H9 (cell line): ENCODE measurements at regions not wholly inside any gene's neighbourhood (a gene's known extent, or its start where the extent isn't known, plus 50 kb on each side); places are given as distances from the start of the nearest gene placed in this dataset.

Experiments
- DNase-seq: peaks from one replicate; pipeline ENCODE4 v3.0.0-alpha.2; 2017
- H2AFZ ChIP-seq: one replicate; pipeline ENCODE4 v1.6.1; 2013; ENCODE audit warnings: mild to moderate bottlenecking, low read length, control low read depth, moderate library complexity
- H2AK5ac ChIP-seq: 2 replicates; pipeline ENCODE4 v1.6.1; 2013; ENCODE audit warnings: low read length, control low read depth, mixed read lengths; ENCODE audit not compliant: insufficient read length
- H2BK120ac ChIP-seq: one replicate; pipeline ENCODE4 v1.6.1; 2013; ENCODE audit warnings: low read depth, mild to moderate bottlenecking, low read length, control low read depth, inconsistent platforms; ENCODE audit not compliant: poor library complexity, severe bottlenecking
- H2BK12ac ChIP-seq: 2 replicates; pipeline ENCODE4 v1.6.1; 2013; ENCODE audit warnings: low read length, control low read depth, mixed read lengths, low read depth; ENCODE audit not compliant: insufficient read length
- H2BK15ac ChIP-seq: 2 replicates; pipeline ENCODE4 v1.6.1; 2013; ENCODE audit warnings: low read depth, low read length, control low read depth
- H2BK20ac ChIP-seq: one replicate; pipeline ENCODE4 v1.6.1; 2013; ENCODE audit warnings: low read depth, mild to moderate bottlenecking, low read length, control low read depth, inconsistent platforms; ENCODE audit not compliant: poor library complexity, severe bottlenecking
- H2BK5ac ChIP-seq: 2 replicates; pipeline ENCODE4 v1.6.1; 2013; ENCODE audit warnings: low read length, control low read depth, mixed read lengths; ENCODE audit not compliant: insufficient read length
- H3K14ac ChIP-seq: 2 replicates; pipeline ENCODE4 v1.6.1; 2013; ENCODE audit warnings: low read length, control low read depth; ENCODE audit not compliant: insufficient read depth
- H3K18ac ChIP-seq: 2 replicates; pipeline ENCODE4 v1.6.1; 2013; ENCODE audit warnings: low read depth, mild to moderate bottlenecking, mixed read lengths, low read length, control low read depth; ENCODE audit not compliant: insufficient read length
- H3K23ac ChIP-seq: 2 replicates; pipeline ENCODE4 v1.6.1; 2013; ENCODE audit warnings: low read length, control low read depth, mixed read lengths, low read depth; ENCODE audit not compliant: insufficient read length
- H3K23me2 ChIP-seq: 2 replicates; pipeline ENCODE4 v1.6.1; 2013; ENCODE audit warnings: low read depth, mild to moderate bottlenecking, mixed read lengths, low read length, control low read depth; ENCODE audit not compliant: insufficient read length, poor library complexity, severe bottlenecking
- H3K27ac ChIP-seq: 2 replicates; pipeline ENCODE4 v1.5.1; 2013; ENCODE audit warnings: low read length, control low read depth, mixed read lengths, low read depth; ENCODE audit not compliant: insufficient read length
- H3K27me3 ChIP-seq: 2 replicates; pipeline ENCODE4 v1.6.1; 2013; ENCODE audit warnings: low read length, control low read depth, inconsistent platforms; ENCODE audit not compliant: insufficient read depth
- H3K4ac ChIP-seq: 2 replicates; pipeline ENCODE4 v1.6.1; 2013; ENCODE audit warnings: low read depth, mild to moderate bottlenecking, control low read depth, inconsistent platforms, low read length, moderate library complexity
- H3K4me1 ChIP-seq: 2 replicates; pipeline ENCODE4 v1.6.1; 2013; ENCODE audit warnings: low read length, control low read depth, inconsistent platforms; ENCODE audit not compliant: insufficient read depth
- H3K4me2 ChIP-seq: 2 replicates; pipeline ENCODE4 v1.6.1; 2013; ENCODE audit warnings: low read length, control low read depth, mixed read lengths; ENCODE audit not compliant: insufficient read length, insufficient read depth
- H3K56ac ChIP-seq: 2 replicates; pipeline ENCODE4 v1.6.1; 2013; ENCODE audit warnings: low read depth, mild to moderate bottlenecking, mixed read lengths, low read length, control low read depth; ENCODE audit not compliant: insufficient read length
- H3K79me1 ChIP-seq: 2 replicates; pipeline ENCODE4 v1.6.1; 2013; ENCODE audit warnings: low read depth, mild to moderate bottlenecking, moderate library complexity, low read length, control low read depth, inconsistent platforms; ENCODE audit not compliant: insufficient read depth, poor library complexity, severe bottlenecking
- H3K79me2 ChIP-seq: 2 replicates; pipeline ENCODE4 v1.6.1; 2013; ENCODE audit warnings: low read length, control low read depth, inconsistent platforms; ENCODE audit not compliant: insufficient read depth
- H3K9ac ChIP-seq: 2 replicates; pipeline ENCODE4 v1.6.1; 2013; ENCODE audit warnings: low read length, control low read depth, mixed read lengths; ENCODE audit not compliant: insufficient read length; ENCODE audit errors: extremely low read depth
- H3K9me3 ChIP-seq: one replicate; pipeline ENCODE4 v1.6.1; 2013; ENCODE audit warnings: low read depth, low read length, inconsistent platforms; ENCODE audit not compliant: control insufficient read depth
- H3T11ph ChIP-seq: one replicate; pipeline ENCODE4 v1.6.1; 2013; ENCODE audit warnings: mild to moderate bottlenecking, low read length, control low read depth, inconsistent platforms
- H4K20me1 ChIP-seq: one replicate; pipeline ENCODE4 v1.6.1; 2013; ENCODE audit not compliant: control insufficient read depth, insufficient read length, insufficient read depth
- H4K5ac ChIP-seq: 2 replicates; pipeline ENCODE4 v1.6.1; 2013; ENCODE audit warnings: low read depth, mild to moderate bottlenecking, mixed read lengths, low read length, control low read depth; ENCODE audit not compliant: insufficient read length
- H4K8ac ChIP-seq: replicated peaks from 2 replicates; pipeline ENCODE4 v1.6.1; 2013; ENCODE audit warnings: low read length, control low read depth, mixed read lengths, low read depth; ENCODE audit not compliant: insufficient read length
- H4K91ac ChIP-seq: 2 replicates; pipeline ENCODE4 v1.6.1; 2013; ENCODE audit warnings: low read depth, mild to moderate bottlenecking, moderate library complexity, mixed read lengths, low read length, control low read depth; ENCODE audit not compliant: insufficient read length
- H3K27ac Mint-ChIP-seq, 3 experiments: 2 replicates in 2 of 3; 3 replicates in 1 of 3; pipeline ENCODE4 v1.8.0; 2020 to 2021; ENCODE audit warnings: mixed read lengths in 3 of 3, mild to moderate bottlenecking in 1 of 3, moderate library complexity in 1 of 3
- H3K27me3 Mint-ChIP-seq: 2 replicates; pipeline ENCODE4 v1.8.0; 2021; ENCODE audit warnings: low read depth, mild to moderate bottlenecking, moderate library complexity, mixed read lengths
- H3K36me3 Mint-ChIP-seq, 3 experiments: 2 replicates in 2 of 3; 3 replicates in 1 of 3; pipeline ENCODE4 v1.8.0; 2020 to 2021; ENCODE audit warnings: low read depth in 3 of 3, mixed read lengths in 3 of 3; ENCODE audit not compliant: insufficient read depth in 1 of 3
- H3K4me1 Mint-ChIP-seq, 2 experiments: 2 replicates each; pipeline ENCODE4 v1.8.0; 2020; ENCODE audit warnings: mixed read lengths in 2 of 2
- H3K4me3 Mint-ChIP-seq, 2 experiments: 2 replicates in 1 of 2; 3 replicates in 1 of 2; pipeline ENCODE4 v1.8.0; 2020 to 2021; ENCODE audit warnings: mild to moderate bottlenecking in 2 of 2, mixed read lengths in 2 of 2, moderate library complexity in 1 of 2
- H3K9me3 Mint-ChIP-seq, 2 experiments: 2 replicates in 1 of 2; 3 replicates in 1 of 2; pipeline ENCODE4 v1.8.0; 2020; ENCODE audit warnings: mild to moderate bottlenecking in 2 of 2, mixed read lengths in 2 of 2, moderate library complexity in 1 of 2
- CTCF ChIP-seq: fragments of 200-600 bp; sonication (generic); conservative IDR thresholded peaks from 3 replicates; pipeline ENCODE4 v1.8.0; 2021; ENCODE audit warnings: antibody characterized with exemption, mild to moderate bottlenecking
- WGBS: extraction: QIAGEN DNeasy Blood & Tissue Kit; methylation state at CpG from one replicate; pipeline ENCODE4 v1.1.7; 2013; ENCODE audit warnings: missing lambda C conversion rate, low lambda C conversion rate, mixed read lengths; ENCODE audit not compliant: insufficient read length; ENCODE audit errors: extremely low coverage; 5-methylcytosine and 5-hydroxymethylcytosine counted together

- H2BK5ac ChIP-seq, result no peak overlapping the region
- no peaks in the 10 kb centered on the region for H3K36me3 Mint-ChIP-seq
These were observed 135.4 kb upstream of the RPH3A start for GRCh38 chr12:112656141-112656540.

More at GRCh38 chr12:112656141-112656540, 135.4 kb upstream of the RPH3A start:
- Histone ChIP-seq H4K5ac (no peak overlapping the region), H3K79me2 (no peaks in the 10 kb centered on the region), H3K23me2 (no peaks in the 10 kb centered on the region), H3K56ac (no peak overlapping the region), H3K4me2 (no peak overlapping the region), H3T11ph (no peak overlapping the region), H4K8ac (no peak overlapping the region), H3K23ac (no peak overlapping the region), H2BK12ac (no peak overlapping the region), H3K27me3 (no peaks in the 10 kb centered on the region), H3K27ac (no peak overlapping the region), H4K20me1 (no peaks in the 10 kb centered on the region), H3K79me1 (no peaks in the 10 kb centered on the region), H3K14ac (no peak overlapping the region), H2AFZ (no peak overlapping the region), H3K9me3 (no peaks in the 10 kb centered on the region), H2BK15ac (no peak overlapping the region), H3K4me1 (no peaks in the 10 kb centered on the region), H2BK20ac (no peak overlapping the region), H2BK120ac (no peak overlapping the region), H2AK5ac (no peak overlapping the region), H3K18ac (no peak overlapping the region), H4K91ac (no peak overlapping the region), H3K4ac (no peak overlapping the region), H3K9ac (no peak overlapping the region)
- Mint-ChIP-seq H3K27me3 (peaks cover 22% of the 10 kb centered on the region), H3K4me1 (no peaks in the 10 kb centered on the region), H3K4me3 (no peak overlapping the region), H3K9me3 (no peaks in the 10 kb centered on the region), H3K27ac (no peak overlapping the region)
- TF ChIP-seq CTCF, result no peak
- no CpG with 5 or more reads among the region's 3 CpGs for WGBS
- DNase-seq, result no peak
